ENCODE measurements at regions not wholly inside any gene's neighbourhood (a gene's known extent, or its start where the extent isn't known, plus 50 kb on each side); places are given as distances from the start of the nearest gene placed in this dataset.

DNA sequence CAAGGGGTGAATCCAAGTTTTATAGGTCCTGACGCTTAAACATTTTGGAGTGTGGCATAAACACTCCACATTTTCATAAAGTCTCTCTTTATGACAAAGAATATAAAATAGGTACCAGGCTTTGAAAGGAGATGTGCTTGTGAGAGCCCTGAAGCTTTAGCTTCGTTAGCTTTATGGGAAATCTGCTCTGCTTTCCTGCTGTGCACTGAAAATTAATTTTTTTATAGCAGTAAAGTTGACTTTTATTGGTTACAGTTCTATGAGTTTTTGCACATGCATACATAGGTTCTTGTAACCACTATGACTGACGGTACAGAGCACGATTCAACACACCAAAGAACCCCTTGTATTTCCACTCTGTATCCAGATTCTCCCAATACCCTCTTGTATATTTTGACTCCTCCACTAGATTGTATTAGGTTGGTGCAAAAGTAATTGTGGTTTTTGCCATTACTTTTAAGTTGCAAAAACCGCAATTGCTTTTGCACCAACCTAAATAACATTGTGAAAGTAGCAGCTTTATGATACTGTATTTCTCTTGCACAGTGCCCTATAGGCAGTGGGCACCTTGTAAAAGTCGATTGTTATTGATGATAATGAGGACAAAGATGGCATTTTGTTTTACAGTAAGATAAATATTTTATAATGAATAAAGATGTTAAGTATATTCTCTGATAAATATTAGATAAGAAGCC, 145.2 kb upstream of the AKIRIN2 start:
- Histone ChIP-seq H3K9me3 (ENCODE audit: control insufficient read depth, low read depth, low read length) (no peaks in the 10 kb centered on the region), H3K36me3 (ENCODE audit: control insufficient read depth in 2 of 2, extremely low read depth in 1 of 2, insufficient read depth in 2 of 2, low read length in 2 of 2) (no peaks in the 10 kb centered on the region), H3K4me1 (ENCODE audit: control insufficient read depth, extremely low read depth, insufficient read depth, low read length) (no peaks in the 10 kb centered on the region), H3K9me1 (ENCODE audit: control insufficient read depth, extremely low read depth, insufficient read depth, low read length) (no peaks in the 10 kb centered on the region), H3K79me2 (ENCODE audit: control insufficient read depth, insufficient read depth, low read length) (no peaks in the 10 kb centered on the region), H3K27ac (ENCODE audit: control insufficient read depth, insufficient read depth, low read length) (no peak overlapping the region), H3K9ac (ENCODE audit: control insufficient read depth, extremely low read depth, insufficient read depth, low read length) (no peak overlapping the region), H3K4me2 (ENCODE audit: control insufficient read depth, extremely low read depth, insufficient read depth, low read depth, low read length) (no peak overlapping the region), H3K4me3 (ENCODE audit: control insufficient read depth in 2 of 3, extremely low read depth in 1 of 3, insufficient read depth in 2 of 3, low read depth in 1 of 3, low read length in 3 of 3) (no peak overlapping the region), H2AFZ (ENCODE audit: control insufficient read depth, low read length) (no peak overlapping the region), H4K20me1 (ENCODE audit: control insufficient read depth, extremely low read depth, insufficient read depth, low read length) (no peaks in the 10 kb centered on the region), H3K27me3 (ENCODE audit: control insufficient read depth, extremely low read depth, insufficient read depth, low read length) (peaks cover 5% of the 10 kb centered on the region)
- FAIRE-seq (no peak), DNase-seq (ENCODE audit: low read depth, low spot score) (no peak)
- TF ChIP-seq EZH2 (IDR thresholded peaks at IDR 0.05; ENCODE audit: low read length) (no peak), CTCF (optimal IDR thresholded peaks at IDR 0.05 in 1 of 3, IDR thresholded peaks at IDR 0.05 in 1 of 3, conservative IDR thresholded peaks at IDR 0.05 in 1 of 3; ENCODE audit: extremely low read depth in 1 of 3, insufficient read depth in 2 of 3, low read length in 3 of 3) (no peak)
- dilution Hi-C loops (cut with MboI; ENCODE audit: extremely low pct_ligation_motif_present, low sequenced_read_pairs) = no loop called here

- Histone ChIP-seq H3K27ac (ENCODE audit: control insufficient read depth, insufficient read depth, low read length) (no peak overlapping the region), H3K9me3 (ENCODE audit: control insufficient read depth, low read depth, low read length) (no peaks in the 10 kb centered on the region), H3K4me2 (ENCODE audit: control insufficient read depth, extremely low read depth, insufficient read depth, low read depth, low read length) (no peak overlapping the region), H3K9me1 (ENCODE audit: control insufficient read depth, extremely low read depth, insufficient read depth, low read length) (no peaks in the 10 kb centered on the region), H2AFZ (ENCODE audit: control insufficient read depth, low read length) (no peak overlapping the region), H4K20me1 (ENCODE audit: control insufficient read depth, extremely low read depth, insufficient read depth, low read length) (no peaks in the 10 kb centered on the region), H3K4me3 (ENCODE audit: control insufficient read depth in 2 of 3, extremely low read depth in 1 of 3, insufficient read depth in 2 of 3, low read depth in 1 of 3, low read length in 3 of 3) (no peak overlapping the region), H3K79me2 (ENCODE audit: control insufficient read depth, insufficient read depth, low read length) (no peaks in the 10 kb centered on the region), H3K4me1 (ENCODE audit: control insufficient read depth, extremely low read depth, insufficient read depth, low read length) (no peaks in the 10 kb centered on the region), H3K27me3 (ENCODE audit: control insufficient read depth, extremely low read depth, insufficient read depth, low read length) (peaks cover 5% of the 10 kb centered on the region), H3K9ac (ENCODE audit: control insufficient read depth, extremely low read depth, insufficient read depth, low read length) (no peak overlapping the region), H3K36me3 (ENCODE audit: control insufficient read depth in 2 of 2, extremely low read depth in 1 of 2, insufficient read depth in 2 of 2, low read length in 2 of 2) (no peaks in the 10 kb centered on the region)
- TF ChIP-seq CTCF (optimal IDR thresholded peaks at IDR 0.05 in 1 of 3, IDR thresholded peaks at IDR 0.05 in 1 of 3, conservative IDR thresholded peaks at IDR 0.05 in 1 of 3; ENCODE audit: extremely low read depth in 1 of 3, insufficient read depth in 2 of 3, low read length in 3 of 3) (no peak), EZH2 (IDR thresholded peaks at IDR 0.05; ENCODE audit: low read length) (no peak)
- FAIRE-seq (no peak), DNase-seq (ENCODE audit: low read depth, low spot score) (no peak)
- dilution Hi-C loops (cut with MboI; ENCODE audit: extremely low pct_ligation_motif_present, low sequenced_read_pairs) = no loop called here
Observed at GRCh38 chr6:87846434-87846833, 144.4 kb upstream of the AKIRIN2 start.
